Dermis microvascular lymphatic vessel endothelial cell (primary cell): ENCODE measurements at regions not wholly inside any gene's neighbourhood (a gene's known extent, or its start where the extent isn't known, plus 50 kb on each side); places are given as distances from the start of the nearest gene placed in this dataset.

Source experiments
- DNase-seq, 2 donors: peaks; one replicate each; pipeline versions ENCODE4 v3.0.0 to v3.0.0-alpha.2; 2010; ENCODE audit warnings: low read depth in 2 of 2

DNA sequence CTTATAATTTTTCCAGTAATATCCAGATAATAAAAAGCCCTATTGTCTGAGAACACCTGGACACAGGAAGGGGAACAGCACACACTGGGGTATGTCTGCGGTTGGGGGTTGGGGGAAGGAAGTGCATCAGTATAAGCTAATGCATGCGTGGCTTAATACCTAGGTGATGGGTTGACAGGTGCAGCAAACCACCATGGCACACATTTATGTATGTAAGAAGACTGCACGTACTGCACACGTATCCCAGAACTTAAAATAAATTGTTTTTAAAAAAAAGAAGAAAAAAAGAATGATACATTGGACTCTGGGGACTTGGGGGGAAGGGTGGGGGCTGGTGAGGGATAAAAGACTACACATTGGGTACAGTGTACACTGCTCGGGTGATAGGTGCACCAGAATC lies 144.9 kb upstream of the C1orf174 start:
- no peak for DNase-seq

DNA sequence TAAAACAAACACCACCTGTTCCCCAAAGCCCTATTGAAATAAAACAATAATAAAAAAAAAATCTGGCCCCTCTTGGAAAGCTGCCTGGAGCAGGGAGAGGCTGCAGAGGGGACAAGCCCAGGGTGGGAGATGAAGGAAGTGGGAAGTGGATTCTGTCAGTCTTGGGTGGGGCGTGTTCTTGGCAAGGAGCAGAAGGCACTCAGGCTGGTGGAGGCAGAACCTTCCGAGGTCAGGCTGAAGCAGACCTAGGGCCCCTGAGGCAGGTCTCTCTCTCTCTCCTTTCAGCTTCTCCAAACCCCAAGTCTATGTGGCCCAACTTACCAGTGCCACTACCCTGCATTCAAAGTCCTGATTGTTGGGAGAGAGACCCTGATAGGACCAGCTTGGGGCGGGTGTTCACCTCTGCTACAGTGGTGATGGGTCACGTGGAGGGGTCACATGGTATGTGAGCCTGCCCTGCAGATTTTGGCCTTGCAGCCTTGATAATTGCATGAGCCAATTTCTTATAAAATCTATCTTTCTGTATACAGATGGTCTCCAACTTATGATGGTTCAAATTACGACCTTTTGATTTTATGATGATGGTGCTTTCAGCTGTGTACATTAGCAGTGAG lies 145.4 kb upstream of the C1orf174 start:
- DNase-seq, result no peak

GRCh38 chr1:4046836-4047461 lies 146.9 kb upstream of the C1orf174 start:
- DNase-seq, result no peak

DNA sequence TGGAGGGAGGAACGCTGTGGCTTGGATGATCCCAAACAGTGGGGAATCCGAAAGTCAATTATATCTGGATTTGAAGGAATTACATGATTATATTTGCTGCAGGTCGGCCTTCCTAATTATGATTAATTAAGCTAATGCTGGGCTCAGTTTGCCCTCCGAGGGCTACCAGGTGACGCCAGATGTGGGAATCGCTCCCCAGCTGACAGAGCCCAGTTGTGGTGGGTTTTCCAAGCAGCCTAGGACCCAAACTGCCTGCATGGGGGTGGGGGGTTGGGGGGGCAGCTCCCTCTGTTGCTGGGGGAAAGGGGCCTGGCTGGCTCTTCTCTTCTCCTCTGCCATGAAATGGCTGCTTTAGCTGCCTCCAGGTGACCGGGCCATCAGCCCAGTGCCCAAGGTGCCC lies 147.6 kb upstream of the C1orf174 start:
- DNase-seq, result no peak

- no peak for DNase-seq
Measured at GRCh38 chr1:4048076-4048475, 148.0 kb upstream of the C1orf174 start.

DNA sequence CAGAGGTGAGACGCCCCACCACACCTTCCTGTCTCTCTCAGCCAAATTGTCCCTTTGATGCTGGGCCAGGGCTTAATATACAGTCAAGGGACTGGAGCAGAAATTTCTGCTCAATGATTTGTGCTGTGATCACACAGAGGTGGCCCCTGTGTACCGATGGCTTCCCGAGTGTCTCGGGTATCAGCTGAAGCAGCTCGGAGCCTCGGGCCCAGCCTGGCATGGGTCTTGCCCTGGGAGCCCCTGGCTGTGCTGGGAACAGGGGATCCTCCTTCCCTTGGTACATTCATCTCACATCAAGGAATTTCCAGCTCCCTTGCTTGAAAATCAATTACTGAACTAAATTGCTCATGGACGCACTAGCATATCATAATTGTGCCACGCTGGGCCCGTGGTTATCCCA lies 148.8 kb upstream of the C1orf174 start:
- no peak for DNase-seq

GRCh38 chr1:4050998-4051397 lies 150.9 kb upstream of the C1orf174 start:
- no peak for DNase-seq

DNA sequence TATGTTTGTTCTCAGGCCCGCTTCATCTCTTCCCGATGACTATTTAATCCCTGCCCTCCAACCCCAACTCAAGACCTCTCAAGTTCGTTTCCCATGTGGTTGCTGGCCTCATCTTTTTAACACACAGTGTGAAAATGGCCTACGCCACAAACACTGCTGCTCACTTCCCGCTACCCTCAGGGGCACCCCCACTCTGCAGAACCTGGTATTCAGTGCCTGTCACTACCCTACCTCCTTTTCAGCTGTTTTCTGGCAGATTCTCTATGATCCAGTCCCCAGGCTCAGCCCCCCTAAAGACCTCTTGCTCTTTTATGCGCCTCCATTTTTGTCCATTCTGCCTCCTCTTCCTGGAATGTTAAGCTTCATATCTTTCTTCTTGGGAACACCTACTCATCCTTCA lies 152.6 kb upstream of the C1orf174 start:
- no peak for DNase-seq

DNA sequence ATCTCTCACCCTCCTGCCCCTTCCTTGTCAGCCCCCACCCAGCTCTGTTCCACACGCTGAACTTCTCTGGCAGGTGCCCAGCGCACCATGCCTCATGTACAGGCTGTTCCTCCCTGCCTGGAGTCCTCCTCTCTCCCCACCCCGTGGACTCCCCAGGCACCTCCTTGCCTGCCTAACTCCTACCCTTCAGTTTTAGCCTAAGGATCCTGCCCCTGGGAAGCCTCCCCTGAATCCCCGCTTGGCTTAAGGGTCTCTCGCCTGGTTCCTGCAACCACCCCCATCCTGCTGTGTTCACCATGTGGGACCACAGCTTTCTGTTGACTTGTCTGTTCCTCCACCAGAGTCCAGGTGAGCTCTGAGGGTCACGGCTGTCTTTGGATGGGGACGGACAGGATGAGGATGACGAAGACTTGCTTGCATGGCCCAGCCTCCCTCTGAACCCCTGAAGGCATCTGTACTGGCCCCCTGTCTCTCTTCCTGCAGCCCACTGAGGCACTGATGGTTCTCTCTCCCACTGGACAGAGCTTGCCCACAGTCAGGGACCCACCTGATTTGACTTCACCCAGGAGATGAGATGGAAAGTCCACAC lies 153.2 kb upstream of the C1orf174 start:
- DNase-seq, result no peak

DNA sequence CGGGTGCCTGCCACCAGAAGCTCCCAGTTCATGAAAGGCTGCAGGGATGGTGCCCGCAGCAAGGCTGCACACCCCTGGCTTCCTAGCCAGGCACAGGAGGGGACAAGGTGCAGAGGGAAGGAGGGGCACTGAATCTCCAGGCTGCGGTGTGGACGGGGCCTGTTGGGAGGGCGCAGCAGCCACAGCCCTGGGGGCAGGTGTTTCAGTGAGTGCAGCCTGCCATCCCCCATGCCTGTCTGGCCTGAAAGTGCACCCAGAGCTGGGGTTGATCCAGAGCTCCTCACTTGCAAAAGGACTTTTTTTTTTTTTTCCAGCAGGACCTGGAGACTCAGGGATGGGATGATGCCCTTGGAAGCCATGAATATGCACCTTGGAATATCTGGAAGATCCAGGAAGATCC lies 153.7 kb upstream of the C1orf174 start:
- no peak for DNase-seq

DNA sequence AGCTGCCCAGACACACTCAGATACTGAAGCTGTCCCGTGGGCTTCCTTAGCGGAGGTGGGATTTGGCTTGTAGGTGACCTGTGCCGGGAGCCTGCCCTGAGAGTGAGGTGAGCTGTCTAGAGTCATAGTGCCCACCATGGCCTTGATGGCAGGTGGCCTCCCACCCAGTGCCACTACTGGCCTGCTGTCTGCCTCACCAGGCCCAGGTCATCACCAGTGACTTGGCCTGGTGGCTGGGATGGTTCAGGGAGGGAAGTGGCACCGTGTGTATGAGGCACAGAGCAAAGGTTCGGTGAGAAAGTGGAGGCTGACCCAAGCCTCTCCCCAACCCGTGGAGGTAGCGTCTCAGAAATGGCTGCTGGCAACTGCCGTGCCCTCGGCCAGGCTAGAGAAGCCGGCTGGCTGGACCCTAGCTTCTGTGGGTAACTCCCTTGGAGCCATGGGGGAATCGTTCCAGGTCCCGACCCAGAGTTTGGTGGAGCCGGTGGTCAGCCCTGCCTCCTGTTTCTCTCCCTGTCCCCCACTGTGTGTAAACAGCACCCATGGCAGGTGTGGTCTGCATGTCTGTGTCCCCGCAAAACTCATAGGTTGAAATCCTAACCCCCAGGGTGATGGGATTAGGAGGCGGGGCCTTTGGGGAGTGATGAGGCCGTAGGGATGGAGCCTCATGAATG lies 155.4 kb upstream of the C1orf174 start:
- no peak for DNase-seq

GRCh38 chr1:4056422-4056821 lies 156.3 kb upstream of the C1orf174 start:
- DNase-seq, result no peak

GRCh38 chr1:4056989-4057388 lies 156.9 kb upstream of the C1orf174 start:
- DNase-seq, result no peak

GRCh38 chr1:4057603-4058002 lies 157.5 kb upstream of the C1orf174 start:
- DNase-seq, result no peak

DNA sequence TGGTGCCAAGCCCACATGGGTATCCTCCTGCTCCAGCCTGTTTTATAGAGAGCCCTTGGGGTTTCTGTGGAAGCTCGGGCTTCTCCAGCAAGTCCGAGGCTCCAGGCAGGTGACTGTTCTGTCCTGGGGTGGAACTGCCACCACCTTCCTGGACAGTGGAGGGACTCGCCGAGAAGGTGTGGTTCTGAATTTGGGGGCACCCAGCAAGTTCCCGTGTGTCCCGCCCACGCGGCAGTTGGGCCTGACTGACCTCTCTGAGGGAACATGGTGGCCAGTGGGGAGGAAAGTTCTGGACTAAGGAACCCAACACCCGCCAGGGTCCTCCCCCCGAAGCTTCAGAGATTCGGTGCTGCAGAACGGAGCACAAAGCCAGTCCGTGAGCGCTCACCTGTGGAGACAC lies 158.1 kb upstream of the C1orf174 start:
- DNase-seq, result no peak

DNA sequence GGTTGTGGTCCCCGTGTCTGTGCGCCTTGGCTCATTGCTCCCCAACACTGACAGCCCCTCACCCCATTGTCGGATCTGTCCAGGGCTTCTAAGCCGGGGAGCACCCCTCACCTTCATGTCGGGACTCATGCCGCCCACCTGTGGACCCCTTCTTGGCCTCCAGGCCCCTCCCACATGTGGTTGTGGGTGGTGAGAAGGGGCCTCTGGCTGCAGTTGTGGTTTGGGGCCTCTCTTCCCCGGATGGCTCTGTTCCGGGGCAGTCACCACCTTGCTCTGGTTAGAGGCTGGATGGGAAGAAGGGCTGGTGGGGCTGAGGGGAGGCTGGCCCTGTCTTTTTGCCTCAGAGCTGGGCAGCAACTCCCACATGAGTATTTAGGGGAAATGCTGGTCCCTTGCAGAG lies 158.6 kb upstream of the C1orf174 start:
- DNase-seq, result no peak

GRCh38 chr1:4059270-4059669 lies 159.2 kb upstream of the C1orf174 start:
- DNase-seq, result no peak

- no peak for DNase-seq
Measured at GRCh38 chr1:4060850-4061249, 160.8 kb upstream of the C1orf174 start.

DNA sequence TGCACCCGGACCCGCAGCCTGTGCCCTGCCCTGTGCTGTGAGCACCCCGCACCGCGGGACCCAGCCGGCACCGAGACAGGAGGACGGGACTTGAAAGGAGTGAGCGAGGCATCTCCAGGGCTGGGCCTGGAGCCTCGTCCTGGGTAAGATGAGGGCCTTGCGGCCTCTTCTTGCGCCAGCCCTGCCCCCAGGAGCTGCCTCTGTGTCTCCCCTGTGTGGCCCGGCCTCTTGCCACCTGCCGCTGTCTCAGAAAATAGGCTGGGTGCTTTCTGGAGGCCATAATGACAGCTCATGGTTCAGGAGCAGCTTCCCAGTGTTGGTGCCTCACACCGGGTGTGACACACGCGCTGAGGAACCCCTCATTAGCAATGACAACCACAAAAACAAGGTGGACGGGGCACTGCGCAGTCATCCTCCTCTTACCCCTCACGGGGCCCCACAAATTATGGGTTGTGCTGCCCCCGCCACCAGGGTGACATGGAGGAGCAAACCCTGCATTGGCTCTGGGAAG lies 161.5 kb upstream of the C1orf174 start:
- DNase-seq, result no peak

DNA sequence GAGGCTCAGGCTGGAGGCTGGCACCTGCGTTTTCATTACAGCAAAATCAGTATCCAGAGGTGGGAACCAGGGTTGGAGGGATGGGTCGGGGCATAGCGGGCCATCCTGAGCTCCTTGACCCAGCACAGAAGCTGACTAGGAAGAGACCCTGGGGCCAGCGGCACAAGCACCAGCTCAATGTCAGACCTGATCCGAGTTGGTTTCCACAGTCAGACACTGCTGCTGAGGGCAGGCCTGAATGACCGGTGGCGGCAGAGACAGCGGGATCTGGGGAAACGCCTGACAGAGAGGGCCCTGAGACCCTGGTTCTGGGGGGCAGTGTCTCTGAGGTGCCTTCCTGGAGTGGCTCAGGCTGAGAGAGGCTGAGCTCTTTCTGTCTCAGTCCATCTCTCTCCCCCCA lies 162.0 kb upstream of the C1orf174 start:
- DNase-seq, result no peak

DNA sequence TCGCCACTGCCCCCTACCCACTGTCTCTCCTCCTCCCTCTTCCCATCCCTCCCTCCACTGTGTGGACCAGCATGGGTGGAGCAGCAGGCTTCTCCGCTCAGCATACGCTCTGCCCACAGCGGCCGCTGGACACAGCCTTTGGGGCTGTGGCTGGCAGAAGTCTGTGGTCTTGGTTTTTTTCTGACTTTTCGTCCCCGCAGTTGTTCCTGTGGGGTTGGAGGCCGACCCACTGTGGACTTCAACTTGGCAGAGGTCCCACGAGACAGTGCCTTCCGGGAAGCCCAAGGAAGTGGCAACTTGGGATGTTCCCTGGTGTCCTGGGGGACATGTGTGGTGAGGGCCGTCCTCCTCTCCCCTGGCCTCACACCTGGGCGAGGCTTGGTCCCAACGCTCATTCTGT lies 162.5 kb upstream of the C1orf174 start:
- no peak for DNase-seq

DNA sequence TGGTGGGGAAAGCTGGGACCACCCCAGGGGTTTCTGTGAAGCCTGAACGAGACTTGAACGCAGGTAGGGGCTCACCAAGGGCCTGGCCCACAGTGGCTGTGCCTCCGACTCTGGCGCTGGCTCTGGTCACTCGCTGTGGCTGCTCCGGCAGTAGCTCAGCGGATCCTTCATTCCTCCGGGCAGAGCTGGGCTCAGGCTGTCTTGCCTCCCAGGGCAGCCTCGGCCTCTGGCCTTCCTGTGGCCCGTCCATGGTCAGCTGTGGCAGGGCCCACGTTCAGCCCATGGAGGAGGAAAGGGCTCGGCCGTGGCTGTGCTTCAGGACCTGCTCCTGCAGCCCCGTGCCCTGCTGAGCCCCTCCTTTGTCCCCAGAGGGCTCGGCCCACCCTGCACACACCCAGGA lies 162.9 kb upstream of the C1orf174 start:
- no peak for DNase-seq

DNA sequence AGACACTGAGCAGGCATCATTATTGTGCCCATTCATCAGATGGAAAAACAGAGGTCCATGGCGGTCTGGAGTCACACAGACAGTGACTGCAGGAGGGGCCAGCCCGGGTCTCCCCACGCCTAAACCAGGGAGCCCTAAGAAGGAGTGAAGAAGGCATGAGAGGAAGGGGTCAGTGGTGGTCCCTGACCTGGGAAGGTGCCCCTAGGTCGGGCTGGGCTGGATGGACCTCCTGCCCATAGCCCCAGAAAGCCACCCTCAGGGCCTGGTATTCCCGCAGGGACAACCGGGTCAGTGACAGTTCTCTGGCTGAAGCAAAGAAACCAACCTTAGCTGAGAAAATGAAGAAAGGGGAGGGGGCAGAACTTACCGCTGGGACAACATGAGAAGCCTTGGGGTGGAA lies 163.4 kb upstream of the C1orf174 start:
- DNase-seq, result no peak
